IPS DF 4.7 (cell line): ENCODE measurements at regions not wholly inside any gene's neighbourhood (a gene's known extent, or its start where the extent isn't known, plus 50 kb on each side); places are given as distances from the start of the nearest gene placed in this dataset.
"Not testable (repeated sequence)": the region's sequence is repeated elsewhere in the genome, so short reads cannot be mapped to it uniquely, and the experiment has no call there.

Source experiments
- DNase-seq: peaks from one replicate; pipeline ENCODE4 v3.0.0-alpha.2; 2013; ENCODE audit warnings: low spot score; ENCODE audit errors: extremely low read depth

GRCh38 chr15:62848632-62849050 is 193.9 kb upstream of the TPM1 start:
- DNase-seq = no peak

GRCh38 chr15:62849316-62850106 is 193.0 kb upstream of the TPM1 start:
- DNase-seq = peak; percentile 28

- no peak for DNase-seq
Observed at GRCh38 chr15:62850318-62850717, 192.2 kb upstream of the TPM1 start.

- no peak for DNase-seq
Observed at GRCh38 chr15:62850791-62851291, 191.7 kb upstream of the TPM1 start.

GRCh38 chr15:62853114-62853840 is 189.3 kb upstream of the TPM1 start:
- no peak for DNase-seq

- DNase-seq = no peak
Observed at GRCh38 chr15:62853841-62854225, 188.7 kb upstream of the TPM1 start.

GRCh38 chr15:62854420-62855084 is 188.0 kb upstream of the TPM1 start:
- DNase-seq = no peak

- no peak for DNase-seq
Observed at GRCh38 chr15:62855085-62855476, 187.5 kb upstream of the TPM1 start.

GRCh38 chr15:62856466-62857246 is 185.9 kb upstream of the TPM1 start:
- DNase-seq = no peak

- DNase-seq = no peak
Observed at GRCh38 chr15:62857411-62857853, 185.1 kb upstream of the TPM1 start.

- no peak for DNase-seq
Observed at GRCh38 chr15:62858343-62858742, 184.2 kb upstream of the TPM1 start.

- DNase-seq = no peak
Observed at GRCh38 chr15:62862717-62863116, 179.8 kb upstream of the TPM1 start.

- DNase-seq = no peak
Observed at GRCh38 chr15:62866366-62866765, 176.2 kb upstream of the TPM1 start.

- no peak for DNase-seq
Observed at GRCh38 chr15:62867844-62868243, 174.7 kb upstream of the TPM1 start.

- no peak for DNase-seq
Observed at GRCh38 chr15:62868507-62868906, 174.0 kb upstream of the TPM1 start.

GRCh38 chr15:62869116-62869515 is 173.4 kb upstream of the TPM1 start:
- DNase-seq = no peak

GRCh38 chr15:62870216-62870615 is 172.3 kb upstream of the TPM1 start:
- DNase-seq = no peak

GRCh38 chr15:62870701-62871100 is 171.8 kb upstream of the TPM1 start:
- not testable (repeated sequence) for DNase-seq

- no peak for DNase-seq
Observed at GRCh38 chr15:62873203-62873602, 169.3 kb upstream of the TPM1 start.

- DNase-seq = no peak
Observed at GRCh38 chr15:62874064-62874463, 168.5 kb upstream of the TPM1 start.

GRCh38 chr15:62874959-62875625 is 167.5 kb upstream of the TPM1 start:
- DNase-seq = no peak
